PC-9 (cell line): ENCODE measurements at regions not wholly inside any gene's neighbourhood (a gene's known extent, or its start where the extent isn't known, plus 50 kb on each side); places are given as distances from the start of the nearest gene placed in this dataset.

Experiments
- CTCF ChIP-seq: fragments of 200-600 bp; sonication (generic); conservative IDR thresholded peaks from 2 replicates; pipeline ENCODE4 v1.6.1; 2017; ENCODE audit warnings: mixed run types, antibody characterized with exemption, mild to moderate bottlenecking, moderate library complexity
- EZH2 ChIP-seq: fragments of 200-600 bp; sonication (generic); IDR thresholded peaks from 2 replicates; pipeline ENCODE4 v1.8.0; 2017; ENCODE audit warnings: antibody characterized with exemption, low read depth

DNA sequence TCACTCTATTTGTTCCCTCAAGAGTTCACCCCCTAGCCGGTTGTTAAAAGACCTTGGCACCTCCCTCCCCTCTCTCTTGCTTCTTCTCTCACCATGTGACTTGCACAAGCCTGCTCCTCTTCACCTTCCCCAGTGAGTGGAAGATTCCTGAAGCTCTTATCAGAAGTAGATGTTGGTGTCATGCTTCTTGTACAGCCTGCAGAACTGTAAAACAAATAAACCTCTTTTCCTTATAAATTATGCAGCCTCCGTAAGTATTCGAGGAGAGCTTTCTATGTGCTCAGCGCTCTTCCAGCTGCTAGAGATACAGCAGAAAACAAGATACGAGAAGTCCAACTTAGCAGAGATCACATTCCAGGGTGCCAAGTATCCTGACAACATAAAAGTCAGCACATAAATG, 147.0 kb upstream of the RUNX1 start:
- TF ChIP-seq CTCF (no peak), EZH2 (no peak)
